CD4-positive, alpha-beta T cell treated with Interleukin-21 for 1 hour (primary cell): ENCODE measurements at regions not wholly inside any gene's neighbourhood (a gene's known extent, or its start where the extent isn't known, plus 50 kb on each side); places are given as distances from the start of the nearest gene placed in this dataset.

Experiments
- DNase-seq: peaks from one replicate; pipeline ENCODE4 v3.0.0-alpha.2; 2020

- DNase-seq = no peak
Observed at GRCh38 chr5:96243862-96244261, 189.2 kb downstream of the PCSK1 start.

GRCh38 chr5:96243203-96243602 is 189.8 kb downstream of the PCSK1 start:
- no peak for DNase-seq

DNA sequence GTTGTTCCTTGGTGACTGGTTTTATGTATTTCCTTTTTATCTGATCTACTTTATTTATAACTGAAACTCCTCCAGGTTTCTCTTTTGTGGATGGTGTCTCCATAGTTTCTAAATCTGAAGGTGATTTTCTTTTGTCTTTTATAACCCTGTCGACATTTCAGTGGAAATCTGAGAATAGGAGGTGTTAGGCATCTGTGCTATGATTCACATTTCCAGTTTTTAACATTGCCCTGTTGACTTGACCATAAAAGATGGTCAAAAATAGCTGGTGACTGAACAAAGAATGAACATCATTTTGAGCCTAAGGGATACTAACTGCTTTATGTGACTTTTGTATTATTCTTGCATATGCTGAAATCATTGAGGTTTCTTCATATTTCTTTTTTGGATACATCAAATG is 190.5 kb downstream of the PCSK1 start:
- DNase-seq = no peak

GRCh38 chr5:96236831-96237230 is 196.2 kb downstream of the PCSK1 start:
- DNase-seq = no peak

GRCh38 chr5:96236051-96236450 is 197.0 kb downstream of the PCSK1 start:
- no peak for DNase-seq

GRCh38 chr5:96235008-96235910 is 197.8 kb downstream of the PCSK1 start:
- DNase-seq = no peak

- DNase-seq = no peak
Observed at GRCh38 chr5:96232602-96233001, 200.4 kb downstream of the PCSK1 start.

GRCh38 chr5:96229188-96229587 is 203.9 kb downstream of the PCSK1 start:
- DNase-seq = no peak

- no peak for DNase-seq
Observed at GRCh38 chr5:96228408-96228807, 204.6 kb downstream of the PCSK1 start.

DNA sequence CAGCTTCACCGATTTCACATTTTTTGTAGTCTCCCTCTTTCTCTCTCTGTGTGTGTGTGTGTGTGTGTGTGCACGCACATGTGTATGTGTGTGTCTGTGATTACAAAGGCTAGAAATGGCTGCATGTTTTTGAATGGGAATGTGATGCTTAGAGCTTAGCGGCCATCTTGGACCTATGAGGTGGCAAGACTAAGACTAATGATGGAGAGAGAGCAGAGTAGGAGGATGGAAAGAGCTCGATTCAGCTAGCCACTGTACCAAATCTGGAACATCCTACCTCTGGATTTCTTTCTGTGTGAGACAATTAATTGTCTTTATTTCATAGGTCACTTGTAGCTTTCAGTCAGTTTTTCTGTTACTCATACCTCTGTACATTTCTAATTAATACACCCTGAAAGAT is 205.1 kb downstream of the PCSK1 start:
- DNase-seq = no peak

- no peak for DNase-seq
Observed at GRCh38 chr5:96226941-96227552, 206.0 kb downstream of the PCSK1 start.

- no peak for DNase-seq
Observed at GRCh38 chr5:96222129-96222528, 210.9 kb downstream of the PCSK1 start.

GRCh38 chr5:96220610-96221390 is 212.2 kb downstream of the PCSK1 start:
- DNase-seq = no peak

DNA sequence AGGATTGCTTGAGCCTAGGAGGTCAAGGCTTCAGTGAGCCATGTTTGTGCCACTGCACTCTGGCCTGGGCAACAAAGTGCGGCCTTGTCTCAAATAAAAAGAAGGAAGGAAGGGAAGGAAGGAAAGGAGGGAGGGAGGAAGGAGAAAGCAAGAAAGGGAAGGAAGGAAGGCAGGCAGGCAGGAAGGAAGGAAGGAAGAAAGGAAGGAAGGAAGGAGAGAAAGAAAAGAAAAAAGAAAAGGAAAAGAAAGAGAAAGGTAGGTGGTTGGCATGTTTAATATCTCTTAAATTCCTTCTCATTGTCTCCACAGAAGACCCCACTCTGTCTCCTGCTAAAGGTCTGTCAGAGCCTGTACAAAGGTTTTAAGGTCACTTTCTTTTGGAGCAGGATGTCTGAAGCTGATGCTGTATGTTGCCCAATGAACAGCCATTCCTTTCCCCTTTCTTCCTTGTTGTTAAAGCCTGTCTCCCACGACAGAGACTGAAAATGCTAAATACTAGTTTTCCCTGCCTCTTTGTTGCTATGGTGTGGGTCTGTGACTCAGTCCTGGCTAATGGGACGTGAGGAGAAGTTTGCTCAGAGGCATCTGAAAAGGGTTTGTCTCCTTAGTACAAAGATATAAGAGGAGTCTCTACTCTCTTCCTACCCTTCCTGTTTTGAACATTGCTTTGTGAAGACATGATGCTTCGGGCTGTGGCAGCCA is 213.3 kb downstream of the PCSK1 start:
- DNase-seq = no peak

DNA sequence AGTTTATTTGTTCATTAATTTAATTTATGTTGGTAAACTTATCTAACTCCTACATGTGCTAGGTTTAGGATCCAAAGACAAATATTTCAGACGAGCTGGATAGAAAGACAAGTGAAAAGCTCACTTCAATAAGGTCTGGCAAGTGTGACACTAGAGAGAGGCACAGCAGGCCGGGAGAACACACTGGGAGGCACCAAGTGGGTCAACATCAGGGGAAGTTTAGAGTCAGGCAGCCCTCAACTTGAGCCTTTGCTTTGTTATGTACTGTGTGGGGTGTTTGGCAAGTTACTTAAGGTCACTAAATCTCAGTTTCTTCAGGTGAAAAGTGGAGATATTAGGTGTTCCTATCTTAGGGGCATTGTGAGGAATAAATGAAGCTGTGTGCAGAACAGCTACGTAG is 214.4 kb downstream of the PCSK1 start:
- no peak for DNase-seq

DNA sequence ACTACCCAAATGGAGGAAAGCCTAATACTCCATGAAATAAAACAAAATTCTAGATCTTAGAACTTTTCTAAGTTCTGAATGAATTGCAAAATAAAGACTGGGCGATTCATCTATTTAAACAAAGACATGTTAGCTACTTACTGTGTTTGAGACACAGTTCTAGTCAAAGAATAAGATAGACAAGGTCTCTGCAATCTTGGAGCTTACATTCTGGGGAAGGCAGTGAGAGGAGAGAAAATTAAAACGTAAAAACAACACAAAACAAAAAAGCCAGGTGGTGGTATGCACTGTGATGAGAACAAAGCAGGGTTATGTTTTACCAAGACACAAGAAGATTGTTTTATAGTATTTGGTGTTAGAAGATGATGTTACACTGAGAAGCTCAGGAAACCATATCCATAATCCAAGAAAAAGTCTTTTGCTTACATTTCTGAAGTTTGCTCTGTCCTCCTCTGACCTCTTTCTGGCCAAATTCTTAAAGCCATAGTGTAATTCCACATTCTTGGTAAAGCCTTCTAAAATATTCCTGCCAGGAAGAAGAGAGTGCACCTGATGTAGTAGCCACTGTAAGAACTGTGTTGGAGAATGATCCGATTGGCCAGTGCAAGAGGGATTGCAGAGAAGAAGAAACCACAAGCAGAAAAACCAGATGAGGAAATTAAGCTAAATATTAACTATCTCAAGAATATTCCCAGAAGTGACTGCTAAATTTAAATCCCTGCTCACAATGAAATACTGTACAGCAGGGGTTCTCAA is 218.4 kb downstream of the PCSK1 start:
- DNase-seq = no peak

DNA sequence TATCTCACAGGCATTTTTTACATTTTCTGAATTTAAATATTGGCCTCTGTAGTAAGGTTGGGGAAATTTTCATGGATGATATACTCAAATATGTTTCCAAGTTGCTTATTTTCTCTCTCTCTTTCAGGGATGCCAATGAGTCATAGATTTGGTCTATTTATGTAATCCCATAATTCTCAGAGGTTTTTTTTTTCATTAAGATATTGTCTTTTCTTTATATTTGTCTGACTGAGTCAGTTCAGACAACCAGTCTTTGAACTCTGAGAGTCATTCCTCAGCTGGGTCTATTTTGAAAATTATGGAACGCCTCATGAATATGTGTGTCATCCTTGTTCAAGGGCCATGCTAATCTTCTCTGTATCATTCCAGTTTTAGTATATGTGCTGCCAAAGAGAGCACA is 223.2 kb downstream of the PCSK1 start:
- no peak for DNase-seq

- no peak for DNase-seq
Observed at GRCh38 chr5:96207420-96207819, 225.6 kb downstream of the PCSK1 start.

- DNase-seq = no peak
Observed at GRCh38 chr5:96203761-96204160, 229.3 kb downstream of the PCSK1 start.

GRCh38 chr5:96201503-96201902 is 231.5 kb downstream of the PCSK1 start:
- DNase-seq = no peak

GRCh38 chr5:96200641-96201040 is 232.4 kb downstream of the PCSK1 start:
- DNase-seq = no peak

DNA sequence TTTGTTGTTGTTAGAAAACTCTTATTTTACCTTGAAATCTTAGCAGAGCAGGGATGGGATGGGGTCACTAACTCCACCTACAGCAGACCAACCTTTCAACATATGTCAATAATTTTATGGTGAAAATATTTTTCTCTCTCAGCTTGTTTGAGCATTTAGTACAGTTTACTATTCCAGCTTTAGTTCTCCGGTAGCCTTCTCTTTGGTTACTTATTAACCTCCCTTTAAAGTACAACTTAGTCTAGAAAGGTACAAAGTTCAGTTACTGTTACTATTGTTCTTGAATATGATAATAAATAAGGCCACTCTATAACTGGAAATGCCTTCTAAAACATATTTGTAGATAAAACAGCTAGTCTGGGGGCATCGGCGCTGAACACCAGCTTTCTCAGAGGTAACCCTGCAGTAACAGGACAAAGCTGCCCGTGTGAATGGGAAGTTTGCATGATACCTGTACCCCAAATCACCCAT is 233.3 kb downstream of the PCSK1 start:
- no peak for DNase-seq
